ENCODE measurements at regions not wholly inside any gene's neighbourhood (a gene's known extent, or its start where the extent isn't known, plus 50 kb on each side); places are given as distances from the start of the nearest gene placed in this dataset.

DNA sequence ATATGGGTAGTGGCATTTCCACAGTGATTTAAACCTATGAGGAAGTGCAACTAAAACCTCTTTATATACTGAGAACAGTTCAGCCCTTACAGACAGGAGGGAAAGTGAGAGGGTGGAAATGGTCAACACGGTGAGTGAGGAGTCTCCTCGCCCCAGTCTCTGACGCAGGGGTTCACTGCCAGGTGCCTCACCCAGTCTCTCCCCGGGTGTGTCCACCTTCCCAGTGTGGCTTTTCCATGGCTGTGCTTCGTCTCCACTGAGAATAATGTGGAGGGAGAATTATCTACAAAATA lies 116.6 kb upstream of the TOP3B start:
- TF ChIP-seq GABPA (IDR thresholded peaks at IDR 0.05; ENCODE audit: low read depth) = no peak
- TF ChIP-seq SPI1 (IDR thresholded peaks at IDR 0.05; ENCODE audit: borderline replicate concordance, low read depth) = no peak
- TF ChIP-seq, protein P1, sequence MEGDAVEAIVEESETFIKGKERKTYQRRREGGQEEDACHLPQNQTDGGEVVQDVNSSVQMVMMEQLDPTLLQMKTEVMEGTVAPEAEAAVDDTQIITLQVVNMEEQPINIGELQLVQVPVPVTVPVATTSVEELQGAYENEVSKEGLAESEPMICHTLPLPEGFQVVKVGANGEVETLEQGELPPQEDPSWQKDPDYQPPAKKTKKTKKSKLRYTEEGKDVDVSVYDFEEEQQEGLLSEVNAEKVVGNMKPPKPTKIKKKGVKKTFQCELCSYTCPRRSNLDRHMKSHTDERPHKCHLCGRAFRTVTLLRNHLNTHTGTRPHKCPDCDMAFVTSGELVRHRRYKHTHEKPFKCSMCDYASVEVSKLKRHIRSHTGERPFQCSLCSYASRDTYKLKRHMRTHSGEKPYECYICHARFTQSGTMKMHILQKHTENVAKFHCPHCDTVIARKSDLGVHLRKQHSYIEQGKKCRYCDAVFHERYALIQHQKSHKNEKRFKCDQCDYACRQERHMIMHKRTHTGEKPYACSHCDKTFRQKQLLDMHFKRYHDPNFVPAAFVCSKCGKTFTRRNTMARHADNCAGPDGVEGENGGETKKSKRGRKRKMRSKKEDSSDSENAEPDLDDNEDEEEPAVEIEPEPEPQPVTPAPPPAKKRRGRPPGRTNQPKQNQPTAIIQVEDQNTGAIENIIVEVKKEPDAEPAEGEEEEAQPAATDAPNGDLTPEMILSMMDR (IDR thresholded peaks at IDR 0.05; ENCODE audit: insufficient read depth, low read length) = no peak
- TF ChIP-seq POLR2AphosphoS5 (IDR thresholded peaks at IDR 0.05; ENCODE audit: low read depth) = no peak
- TF ChIP-seq, protein P2, sequence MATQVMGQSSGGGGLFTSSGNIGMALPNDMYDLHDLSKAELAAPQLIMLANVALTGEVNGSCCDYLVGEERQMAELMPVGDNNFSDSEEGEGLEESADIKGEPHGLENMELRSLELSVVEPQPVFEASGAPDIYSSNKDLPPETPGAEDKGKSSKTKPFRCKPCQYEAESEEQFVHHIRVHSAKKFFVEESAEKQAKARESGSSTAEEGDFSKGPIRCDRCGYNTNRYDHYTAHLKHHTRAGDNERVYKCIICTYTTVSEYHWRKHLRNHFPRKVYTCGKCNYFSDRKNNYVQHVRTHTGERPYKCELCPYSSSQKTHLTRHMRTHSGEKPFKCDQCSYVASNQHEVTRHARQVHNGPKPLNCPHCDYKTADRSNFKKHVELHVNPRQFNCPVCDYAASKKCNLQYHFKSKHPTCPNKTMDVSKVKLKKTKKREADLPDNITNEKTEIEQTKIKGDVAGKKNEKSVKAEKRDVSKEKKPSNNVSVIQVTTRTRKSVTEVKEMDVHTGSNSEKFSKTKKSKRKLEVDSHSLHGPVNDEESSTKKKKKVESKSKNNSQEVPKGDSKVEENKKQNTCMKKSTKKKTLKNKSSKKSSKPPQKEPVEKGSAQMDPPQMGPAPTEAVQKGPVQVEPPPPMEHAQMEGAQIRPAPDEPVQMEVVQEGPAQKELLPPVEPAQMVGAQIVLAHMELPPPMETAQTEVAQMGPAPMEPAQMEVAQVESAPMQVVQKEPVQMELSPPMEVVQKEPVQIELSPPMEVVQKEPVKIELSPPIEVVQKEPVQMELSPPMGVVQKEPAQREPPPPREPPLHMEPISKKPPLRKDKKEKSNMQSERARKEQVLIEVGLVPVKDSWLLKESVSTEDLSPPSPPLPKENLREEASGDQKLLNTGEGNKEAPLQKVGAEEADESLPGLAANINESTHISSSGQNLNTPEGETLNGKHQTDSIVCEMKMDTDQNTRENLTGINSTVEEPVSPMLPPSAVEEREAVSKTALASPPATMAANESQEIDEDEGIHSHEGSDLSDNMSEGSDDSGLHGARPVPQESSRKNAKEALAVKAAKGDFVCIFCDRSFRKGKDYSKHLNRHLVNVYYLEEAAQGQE (IDR thresholded peaks at IDR 0.05; ENCODE audit: insufficient replicate concordance, low read depth) = no peak
- DNase-seq (ENCODE audit: low read depth in 1 of 2, low spot score in 1 of 2) = no peak
- no peak overlapping the region for H3K4me3 ChIP-seq (replicated peaks; ENCODE audit: insufficient read depth, low read length)
- no peak overlapping the region for H3K27ac ChIP-seq (replicated peaks)
- H3K27me3 ChIP-seq (ENCODE audit: insufficient read depth, poor library complexity, severe bottlenecking) = no peaks in the 10 kb centered on the region

DNA sequence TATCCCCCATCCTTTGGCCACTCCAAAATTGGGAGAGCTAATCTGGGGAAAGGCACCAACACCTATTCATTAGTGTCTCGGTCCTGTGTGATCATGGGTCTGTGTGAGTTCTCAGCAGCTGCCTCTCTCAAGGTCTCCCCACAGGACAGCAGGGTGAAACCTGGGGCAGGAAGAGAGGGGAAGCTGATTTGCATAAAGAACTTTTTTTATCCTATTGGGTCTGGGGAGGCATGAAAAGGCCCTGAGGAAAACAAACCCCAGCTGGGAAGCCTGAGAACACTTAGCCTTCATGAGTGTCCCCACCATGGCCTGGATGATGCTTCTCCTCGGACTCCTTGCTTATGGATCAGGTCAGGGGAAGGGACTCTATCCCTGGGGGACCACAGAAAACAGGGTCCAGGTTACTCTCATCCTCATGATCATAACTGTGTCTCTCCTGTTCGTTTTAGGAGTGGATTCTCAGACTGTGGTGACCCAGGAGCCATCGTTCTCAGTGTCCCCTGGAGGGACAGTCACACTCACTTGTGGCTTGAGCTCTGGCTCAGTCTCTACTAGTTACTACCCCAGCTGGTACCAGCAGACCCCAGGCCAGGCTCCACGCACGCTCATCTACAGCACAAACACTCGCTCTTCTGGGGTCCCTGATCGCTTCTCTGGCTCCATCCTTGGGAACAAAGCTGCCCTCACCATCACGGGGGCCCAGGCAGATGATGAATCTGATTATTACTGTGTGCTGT lies 116.0 kb upstream of the TOP3B start:
- TF ChIP-seq, protein P2 (IDR thresholded peaks at IDR 0.05; ENCODE audit: insufficient replicate concordance, low read depth) = no peak
- TF ChIP-seq SPI1 (IDR thresholded peaks at IDR 0.05; ENCODE audit: borderline replicate concordance, low read depth) (no peak), GABPA (IDR thresholded peaks at IDR 0.05; ENCODE audit: low read depth) (no peak), POLR2AphosphoS5 (IDR thresholded peaks at IDR 0.05; ENCODE audit: low read depth) (no peak)
- TF ChIP-seq, protein P1 (IDR thresholded peaks at IDR 0.05; ENCODE audit: insufficient read depth, low read length) = no peak
- DNase-seq (ENCODE audit: low read depth in 1 of 2, low spot score in 1 of 2) = no peak
- Histone ChIP-seq H3K27ac (replicated peaks) (no peak overlapping the region), H3K27me3 (ENCODE audit: insufficient read depth, poor library complexity, severe bottlenecking) (no peaks in the 10 kb centered on the region), H3K4me3 (replicated peaks; ENCODE audit: insufficient read depth, low read length) (no peak overlapping the region)

DNA sequence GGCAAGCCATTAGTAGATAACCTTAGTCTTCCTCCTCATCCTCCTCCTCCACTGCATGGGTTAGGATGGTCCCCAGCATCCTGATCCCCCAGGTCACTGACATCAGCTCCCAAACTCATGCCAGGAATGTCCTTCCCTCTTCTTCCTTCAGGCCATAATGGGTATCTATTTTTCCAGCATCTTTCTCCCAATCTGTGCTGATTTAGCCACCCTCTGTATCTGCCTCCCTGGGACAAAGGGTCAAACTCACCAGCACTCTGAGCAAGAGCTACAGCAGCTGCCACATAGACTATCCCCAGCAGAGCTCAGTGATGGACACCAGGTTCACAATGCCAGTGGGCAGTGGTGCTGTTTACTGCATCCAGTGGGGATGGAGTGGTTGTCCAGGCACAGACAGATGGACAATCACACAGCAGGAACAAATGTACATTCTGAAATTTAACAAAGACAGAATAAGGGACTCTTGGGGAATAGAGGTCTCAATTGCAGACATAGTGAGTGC lies 115.2 kb upstream of the TOP3B start:
- Histone ChIP-seq H3K27ac (replicated peaks) (no peak overlapping the region), H3K4me3 (replicated peaks; ENCODE audit: insufficient read depth, low read length) (no peak overlapping the region), H3K27me3 (ENCODE audit: insufficient read depth, poor library complexity, severe bottlenecking) (no peaks in the 10 kb centered on the region)
- TF ChIP-seq, protein P1 (IDR thresholded peaks at IDR 0.05; ENCODE audit: insufficient read depth, low read length) = no peak
- TF ChIP-seq, protein P2 (IDR thresholded peaks at IDR 0.05; ENCODE audit: insufficient replicate concordance, low read depth) = no peak
- TF ChIP-seq SPI1 (IDR thresholded peaks at IDR 0.05; ENCODE audit: borderline replicate concordance, low read depth) = no peak
- TF ChIP-seq GABPA (IDR thresholded peaks at IDR 0.05; ENCODE audit: low read depth) = no peak
- TF ChIP-seq POLR2AphosphoS5 (IDR thresholded peaks at IDR 0.05; ENCODE audit: low read depth) = no peak
- DNase-seq (ENCODE audit: low read depth in 1 of 2, low spot score in 1 of 2) = no peak
